Muscle of leg (tissue), 3 donors: ENCODE measurements at regions not wholly inside any gene's neighbourhood (a gene's known extent, or its start where the extent isn't known, plus 50 kb on each side); places are given as distances from the start of the nearest gene placed in this dataset.

ENCODE experiments used
- DNase-seq: peaks from one replicate; pipeline ENCODE4 v3.0.0; 2013
- H3K27ac ChIP-seq: one replicate; pipeline ENCODE4 v1.5.1; 2013; ENCODE audit warnings: mild to moderate bottlenecking, low read length, control low read depth
- H3K27me3 ChIP-seq: one replicate; pipeline ENCODE4 v1.6.1; 2013; ENCODE audit warnings: low read length; ENCODE audit not compliant: control insufficient read depth, insufficient read depth
- H3K36me3 ChIP-seq: one replicate; pipeline ENCODE4 v1.6.1; 2013; ENCODE audit warnings: low read length; ENCODE audit not compliant: control insufficient read depth, insufficient read depth
- H3K4me1 ChIP-seq: one replicate; pipeline ENCODE4 v1.6.1; 2013; ENCODE audit warnings: low read length; ENCODE audit not compliant: control insufficient read depth, insufficient read depth
- H3K4me3 ChIP-seq: one replicate; pipeline ENCODE4 v1.5.1; 2013; ENCODE audit warnings: low read length, control low read depth
- H3K9me3 ChIP-seq: replicated peaks from 2 replicates; pipeline ENCODE4 v1.6.1; 2013; ENCODE audit warnings: low read depth, low read length; ENCODE audit not compliant: control insufficient read depth
- WGBS: methylation state at CpG from one replicate; pipeline ENCODE4 v1.1.5; 2013; ENCODE audit warnings: missing lambda C conversion rate; ENCODE audit not compliant: insufficient coverage; 5-methylcytosine and 5-hydroxymethylcytosine counted together

DNA sequence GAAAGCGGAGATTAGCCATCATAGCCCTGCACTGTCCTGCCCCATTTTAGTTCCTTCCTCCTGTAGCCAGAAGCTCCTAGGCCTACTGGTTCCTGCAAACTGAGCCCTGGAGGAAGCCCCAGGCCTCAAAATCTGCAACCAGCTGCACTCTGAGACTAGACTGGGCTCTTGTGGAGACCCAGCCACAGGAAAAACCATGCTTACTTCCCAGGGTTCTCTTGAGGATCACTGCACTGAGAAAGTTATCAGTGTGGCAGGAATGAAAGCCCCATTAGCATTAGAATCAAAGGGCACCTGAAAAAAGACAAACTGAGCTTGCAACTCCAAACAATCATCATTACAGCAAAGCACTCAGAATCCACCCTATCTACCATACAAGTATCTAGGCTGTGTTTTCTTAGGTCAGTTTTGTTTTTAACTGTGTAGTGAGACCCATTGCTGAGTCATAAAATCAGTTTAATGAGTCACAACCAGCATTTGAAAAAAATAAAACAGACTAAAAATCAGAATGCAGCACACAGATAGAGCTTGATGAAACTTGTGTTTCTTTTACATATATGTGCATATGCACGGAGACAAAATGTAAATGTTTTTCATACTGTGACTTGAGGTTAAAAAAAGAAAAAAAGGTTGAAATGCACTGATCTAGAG, 91.0 kb downstream of the UNC5CL start:
- H3K9me3 ChIP-seq, result no peaks in the 10 kb centered on the region
- WGBS, result 90% methylated on average over 2 of the region's 2 CpGs
- no peaks in the 10 kb centered on the region for H3K27me3 ChIP-seq

GRCh38 chr6:40946738-40947301, 92.2 kb downstream of the UNC5CL start:
- Histone ChIP-seq H3K27ac (no peak overlapping the region), H3K27me3 (no peaks in the 10 kb centered on the region), H3K9me3 (no peaks in the 10 kb centered on the region), H3K36me3 (no peaks in the 10 kb centered on the region), H3K4me3 (no peak overlapping the region), H3K4me1 (peaks cover 2% of the 10 kb centered on the region)
- no peak for DNase-seq
- 89% methylated on average over 1 of the region's 1 CpG for WGBS

More for the DNA sequence above, 91.0 kb downstream of the UNC5CL start:
- no peak overlapping the region for H3K4me3 ChIP-seq
- no peak overlapping the region for H3K27ac ChIP-seq
- H3K4me1 ChIP-seq, result peaks cover 2% of the 10 kb centered on the region
- DNase-seq, result no peak
- no peaks in the 10 kb centered on the region for H3K36me3 ChIP-seq

DNA sequence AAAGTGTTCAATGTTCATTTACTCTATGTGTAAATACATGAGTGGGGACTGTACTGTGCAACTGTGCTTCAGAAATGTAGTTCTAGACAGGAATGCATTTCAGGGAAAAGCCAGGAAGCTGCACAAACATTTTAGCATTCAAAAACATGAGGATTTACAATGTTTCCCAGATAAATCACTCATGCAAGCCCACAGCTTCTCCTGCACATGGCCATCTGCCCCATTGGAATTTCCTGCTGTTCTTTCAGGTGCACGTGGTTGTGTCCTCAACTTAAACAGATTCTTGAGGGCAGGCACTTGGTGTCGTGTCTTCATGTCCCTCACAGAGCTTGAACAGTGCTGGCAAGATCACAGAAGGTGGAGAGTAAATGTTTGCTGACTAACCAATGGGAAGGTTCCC, 101.5 kb downstream of the UNC5CL start:
- WGBS, result 65% methylated on average over 2 of the region's 2 CpGs
- no peak overlapping the region for H3K27ac ChIP-seq
- no peaks in the 10 kb centered on the region for H3K36me3 ChIP-seq
- no peaks in the 10 kb centered on the region for H3K27me3 ChIP-seq
- H3K9me3 ChIP-seq, result no peaks in the 10 kb centered on the region
- no peak for DNase-seq
- H3K4me3 ChIP-seq, result no peak overlapping the region
- H3K4me1 ChIP-seq, result no peaks in the 10 kb centered on the region

DNA sequence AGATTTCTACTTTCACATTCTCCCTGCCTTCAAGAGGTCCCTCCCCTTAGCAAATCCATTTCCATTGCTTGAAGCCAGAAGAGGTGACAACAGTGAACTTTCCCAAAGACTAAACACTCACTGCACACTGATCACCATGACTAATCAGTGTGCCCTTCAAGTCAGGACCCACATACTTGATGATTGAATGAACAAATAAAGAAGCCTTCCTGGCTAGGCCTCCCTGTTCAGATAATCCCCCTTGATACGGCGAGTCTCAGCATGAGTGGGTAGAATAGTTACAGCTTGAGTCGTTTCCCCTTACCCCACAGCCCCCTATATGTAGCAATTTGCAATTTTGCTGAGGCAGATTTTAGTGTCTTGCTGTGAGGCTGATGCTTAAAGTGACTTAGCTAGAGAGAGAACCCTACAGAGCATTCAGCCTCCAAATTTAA, 102.2 kb downstream of the UNC5CL start:
- Histone ChIP-seq H3K36me3 (no peaks in the 10 kb centered on the region), H3K27ac (no peak overlapping the region), H3K27me3 (no peaks in the 10 kb centered on the region), H3K4me1 (no peaks in the 10 kb centered on the region), H3K9me3 (no peaks in the 10 kb centered on the region), H3K4me3 (no peak overlapping the region)
- no peak for DNase-seq
- WGBS, result no CpG with 5 or more reads among the region's 3 CpGs

GRCh38 chr6:40933864-40934263, 105.2 kb downstream of the UNC5CL start:
- Histone ChIP-seq H3K4me3 (no peak overlapping the region), H3K27me3 (no peaks in the 10 kb centered on the region), H3K9me3 (no peaks in the 10 kb centered on the region), H3K27ac (no peak overlapping the region), H3K4me1 (no peaks in the 10 kb centered on the region), H3K36me3 (no peaks in the 10 kb centered on the region)
- WGBS, result no CpG with 5 or more reads among the region's 5 CpGs
- no peak for DNase-seq

- 93% methylated on average over 6 of the region's 6 CpGs for WGBS
- DNase-seq, result no peak
- no peaks in the 10 kb centered on the region for H3K4me1 ChIP-seq
- no peaks in the 10 kb centered on the region for H3K9me3 ChIP-seq
- no peaks in the 10 kb centered on the region for H3K36me3 ChIP-seq
- no peak overlapping the region for H3K27ac ChIP-seq
- H3K4me3 ChIP-seq, result no peak overlapping the region
- H3K27me3 ChIP-seq, result no peaks in the 10 kb centered on the region
Observed at GRCh38 chr6:40932953-40933352, 106.1 kb downstream of the UNC5CL start.

DNA sequence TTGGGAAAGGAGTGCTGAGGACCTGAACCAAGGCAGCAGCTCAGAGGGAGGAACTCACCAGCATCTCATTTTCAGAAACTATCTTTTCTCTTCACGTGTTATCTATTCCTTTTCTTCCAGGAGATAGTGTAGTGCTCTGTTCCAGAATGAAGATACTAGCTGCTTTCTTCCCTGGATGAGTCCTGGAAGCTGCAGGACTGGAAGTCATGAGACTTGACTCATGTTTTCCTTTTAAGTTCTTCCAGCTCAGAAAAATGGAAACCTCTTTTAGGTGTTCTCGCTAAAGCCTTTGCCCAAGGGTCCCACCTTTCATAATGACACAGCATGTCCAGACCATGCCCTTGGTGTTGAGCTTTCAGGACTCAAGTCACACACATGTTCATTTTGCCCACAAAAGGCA, 106.7 kb downstream of the UNC5CL start:
- 86% methylated on average over 1 of the region's 2 CpGs for WGBS

DNA sequence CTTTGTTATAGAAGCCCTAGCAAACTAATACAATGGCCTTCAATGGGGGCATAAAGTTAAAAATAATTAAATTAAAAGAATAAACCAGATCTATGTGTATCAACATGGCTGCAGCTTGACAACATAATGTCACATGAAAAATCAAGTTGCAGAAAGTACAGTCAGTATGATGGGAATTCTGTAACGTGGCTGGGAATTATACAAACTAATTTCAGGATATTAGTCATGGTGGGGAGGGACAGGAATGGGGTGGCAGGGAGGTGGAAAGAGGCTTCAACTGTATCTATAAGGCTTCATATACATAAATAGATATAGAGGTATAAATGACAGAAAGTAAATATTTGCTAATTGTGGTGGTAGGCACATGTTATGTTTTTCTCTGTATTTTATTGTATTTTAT, 107.1 kb downstream of the UNC5CL start:
- Histone ChIP-seq H3K36me3 (no peaks in the 10 kb centered on the region), H3K4me1 (no peaks in the 10 kb centered on the region), H3K4me3 (no peak overlapping the region), H3K27ac (no peak overlapping the region), H3K9me3 (no peaks in the 10 kb centered on the region), H3K27me3 (no peaks in the 10 kb centered on the region)
- WGBS, result no CpG with 5 or more reads among the region's 1 CpG
- DNase-seq, result no peak

More for the DNA sequence above, 106.7 kb downstream of the UNC5CL start:
- Histone ChIP-seq H3K4me3 (no peak overlapping the region), H3K9me3 (no peaks in the 10 kb centered on the region), H3K36me3 (no peaks in the 10 kb centered on the region), H3K27me3 (no peaks in the 10 kb centered on the region), H3K4me1 (no peaks in the 10 kb centered on the region), H3K27ac (no peak overlapping the region)
- DNase-seq, result no peak

DNA sequence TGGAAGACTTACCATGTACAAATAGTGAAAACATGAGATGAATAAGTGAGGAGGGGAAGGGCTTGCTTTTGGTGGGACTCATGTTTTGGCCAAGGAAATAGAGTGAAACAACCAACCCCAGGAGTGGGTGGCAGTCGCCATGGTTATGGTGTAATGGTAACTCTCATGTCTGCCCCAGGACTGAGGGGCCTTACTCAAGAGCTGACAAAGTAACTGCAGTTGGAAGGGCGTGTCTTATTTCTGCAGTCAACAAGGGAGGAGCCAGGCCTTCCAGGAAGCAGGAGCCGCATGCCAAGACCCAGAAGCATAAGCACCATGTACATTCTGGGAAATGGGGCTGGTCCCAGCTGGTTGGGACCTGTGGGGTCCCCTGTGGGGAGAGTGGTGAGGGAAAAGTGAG, 108.5 kb downstream of the UNC5CL start:
- Histone ChIP-seq H3K4me3 (no peak overlapping the region), H3K9me3 (no peaks in the 10 kb centered on the region), H3K4me1 (no peaks in the 10 kb centered on the region), H3K27me3 (no peaks in the 10 kb centered on the region), H3K36me3 (no peaks in the 10 kb centered on the region), H3K27ac (no peak overlapping the region)
- peak; percentile 16 for DNase-seq
- 75% methylated on average over 3 of the region's 3 CpGs for WGBS

DNA sequence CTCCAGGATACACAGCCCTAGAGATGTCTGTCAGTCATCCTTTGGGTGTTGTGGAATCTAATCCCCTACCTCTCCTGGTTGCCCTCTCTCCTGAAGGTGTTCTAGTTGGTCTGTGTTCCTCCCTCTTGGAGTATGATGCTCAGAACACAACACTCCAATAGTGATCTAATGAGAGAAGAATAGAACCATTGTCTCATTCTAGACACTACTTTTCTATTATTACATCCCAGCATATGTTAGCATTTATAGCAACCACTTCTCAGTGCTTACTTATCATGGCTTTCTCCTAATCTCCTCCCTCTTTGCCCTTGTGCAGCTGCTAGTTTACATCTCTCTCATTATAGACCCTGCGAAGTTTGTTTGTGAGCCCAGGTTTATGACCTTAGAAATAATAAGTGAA, 109.0 kb downstream of the UNC5CL start:
- Histone ChIP-seq H3K36me3 (no peaks in the 10 kb centered on the region), H3K9me3 (no peaks in the 10 kb centered on the region), H3K27me3 (no peaks in the 10 kb centered on the region), H3K4me3 (no peak overlapping the region), H3K27ac (no peak overlapping the region), H3K4me1 (no peaks in the 10 kb centered on the region)
- WGBS, result no CpG with 5 or more reads among the region's 1 CpG
- DNase-seq, result no peak

GRCh38 chr6:40929176-40929575, 109.8 kb downstream of the UNC5CL start:
- H3K36me3 ChIP-seq, result no peaks in the 10 kb centered on the region
- no peak for DNase-seq
- no peaks in the 10 kb centered on the region for H3K9me3 ChIP-seq
- no peaks in the 10 kb centered on the region for H3K27me3 ChIP-seq
- WGBS, result 67% methylated on average over 1 of the region's 3 CpGs
- no peak overlapping the region for H3K4me3 ChIP-seq
- no peak overlapping the region for H3K27ac ChIP-seq
- H3K4me1 ChIP-seq, result no peaks in the 10 kb centered on the region
